SK-N-SH (cell line): ENCODE measurements at regions not wholly inside any gene's neighbourhood (a gene's known extent, or its start where the extent isn't known, plus 50 kb on each side); places are given as distances from the start of the nearest gene placed in this dataset.

Source experiments
- CTCF ChIA-PET: fragments of 300-600, 350-600 bp; formaldehyde crosslinking; extraction: SDS; loops from one replicate; lab custom pipeline; 2021; lab: Yijun Ruan, JAX
- POLR2A ChIA-PET: fragments of 350-600 bp; sonication (Branson Sonifier 250); formaldehyde crosslinking; extraction: SDS; loops from one replicate; lab custom pipeline; 2020; ENCODE audit warnings: antibody characterized with exemption, inconsistent platforms; lab: Yijun Ruan, JAX
- DNase-seq: peaks from one replicate; pipeline ENCODE4 v3.0.0; 2012
- H2AFZ ChIP-seq: fragments of 200-600 bp; sonication (generic); 2 replicates; pipeline ENCODE4 v1.8.1; 2016; ENCODE audit warnings: antibody characterized with exemption, mild to moderate bottlenecking, low read depth
- H3F3A ChIP-seq: fragments of 200-600 bp; sonication (generic); replicated peaks from 2 replicates; pipeline ENCODE3; 2016; ENCODE audit warnings: antibody characterized with exemption, mild to moderate bottlenecking; ENCODE audit not compliant: insufficient read depth
- H3K27ac ChIP-seq, 2 experiments: fragments of 200-500 bp in 1 of 2; fragments of 200-600 bp in 1 of 2; sonication (Bioruptor generic) in 1 of 2; sonication (generic), shearing (Covaris generic) in 1 of 2; 2 replicates each; pipeline versions ENCODE4 v1.5.1 to v1.6.1; 2014 to 2016; ENCODE audit warnings: low read depth in 2 of 2, inconsistent platforms in 1 of 2, low read length in 1 of 2, mild to moderate bottlenecking in 1 of 2, mixed read lengths in 1 of 2
- H3K27me3 ChIP-seq: fragments of 200-600 bp; sonication (generic), shearing (Covaris generic); 2 replicates; pipeline ENCODE4 v1.6.1; 2016; ENCODE audit warnings: mixed run types; ENCODE audit not compliant: insufficient read depth
- H3K36me3 ChIP-seq, 2 experiments: fragments of 200-500 bp in 1 of 2; fragments of 200-600 bp in 1 of 2; sonication (Bioruptor generic) in 1 of 2; sonication (generic) in 1 of 2; replicated peaks in 1 of 2; 2 replicates each; pipeline versions ENCODE3 to v1.5.1; 2014 to 2016; ENCODE audit warnings: low read length in 1 of 2, mild to moderate bottlenecking in 1 of 2; ENCODE audit not compliant: insufficient read depth in 2 of 2, control insufficient read depth in 1 of 2
- H3K4me1 ChIP-seq, 2 experiments: fragments of 200-500 bp in 1 of 2; fragments of 200-600 bp in 1 of 2; sonication (Bioruptor generic) in 1 of 2; sonication (generic), shearing (Covaris generic) in 1 of 2; 2 replicates each; pipeline versions ENCODE4 v1.5.1 to v1.6.1; 2014 to 2016; ENCODE audit warnings: low read depth in 1 of 2, low read length in 1 of 2, mixed run types in 1 of 2; ENCODE audit not compliant: insufficient read depth in 2 of 2, control insufficient read depth in 1 of 2
- H3K4me2 ChIP-seq: fragments of 200-600 bp; sonication (generic), shearing (Covaris generic); 2 replicates; pipeline ENCODE4 v1.6.1; 2017; ENCODE audit warnings: mixed run types
- H3K4me3 ChIP-seq, 2 experiments: fragments of 200-500 bp in 1 of 2; fragments of 200-600 bp in 1 of 2; sonication (Bioruptor generic) in 1 of 2; sonication (generic), shearing (Covaris generic) in 1 of 2; 2 replicates each; pipeline versions ENCODE4 v1.5.1 to v1.8.1; 2014 to 2016; ENCODE audit warnings: low read depth in 2 of 2, inconsistent platforms in 1 of 2, low read length in 1 of 2, mild to moderate bottlenecking in 1 of 2, mixed read lengths in 1 of 2, moderate library complexity in 1 of 2
- H3K79me2 ChIP-seq: fragments of 200-600 bp; sonication (generic); 2 replicates; pipeline ENCODE4 v1.8.1; 2017; ENCODE audit warnings: mild to moderate bottlenecking; ENCODE audit not compliant: insufficient read depth
- H3K9ac ChIP-seq: fragments of 200-600 bp; sonication (generic); 2 replicates; pipeline ENCODE4 v1.6.1; 2017; ENCODE audit warnings: mixed run types
- H3K9me2 ChIP-seq: fragments of 200-600 bp; sonication (generic); 2 replicates; pipeline ENCODE4 v1.6.1; 2017; ENCODE audit warnings: mixed run types
- H3K9me3 ChIP-seq: fragments of 200-600 bp; sonication (generic); 2 replicates; pipeline ENCODE4 v1.6.1; 2017; ENCODE audit warnings: mixed run types, mild to moderate bottlenecking, moderate library complexity
- H4K20me1 ChIP-seq: fragments of 200-600 bp; sonication (generic); 2 replicates; pipeline ENCODE4 v1.6.1; 2017; ENCODE audit warnings: mild to moderate bottlenecking, mixed run types; ENCODE audit not compliant: insufficient read depth
- FOSL2 ChIP-seq: IDR thresholded peaks from 2 replicates; pipeline ENCODE4 v1.4.0; 2012; ENCODE audit warnings: low read depth, mild to moderate bottlenecking, moderate library complexity, borderline replicate concordance
- FOXM1 ChIP-seq: IDR thresholded peaks from 2 replicates; pipeline ENCODE4 v1.4.0; 2012; ENCODE audit warnings: low read depth, mild to moderate bottlenecking
- GABPA ChIP-seq: IDR thresholded peaks from 2 replicates; pipeline ENCODE4 v1.4.0; 2012; ENCODE audit warnings: low read depth, mild to moderate bottlenecking
- MEF2A ChIP-seq: IDR thresholded peaks from 2 replicates; pipeline ENCODE4 v1.4.0; 2012; ENCODE audit warnings: low read depth, borderline replicate concordance
- NRF1 ChIP-seq: IDR thresholded peaks from 2 replicates; pipeline ENCODE4 v1.6.1; 2012; ENCODE audit warnings: low read depth, mild to moderate bottlenecking, low read length
- POLR2AphosphoS5 ChIP-seq: IDR thresholded peaks from 2 replicates; pipeline ENCODE4 v1.6.1; 2012; ENCODE audit warnings: low read depth, low read length
- RAD21 ChIP-seq: IDR thresholded peaks from 2 replicates; pipeline ENCODE4 v1.6.1; 2012; ENCODE audit warnings: mild to moderate bottlenecking, low read length
- RCOR1 ChIP-seq: fragments of 150-350 bp; IDR thresholded peaks from 2 replicates; pipeline ENCODE4 v1.6.1; 2017; ENCODE audit warnings: antibody characterized with exemption, low read length
- RXRA ChIP-seq: IDR thresholded peaks from 2 replicates; pipeline ENCODE4 v1.4.0; 2012; ENCODE audit warnings: low read depth, mild to moderate bottlenecking, borderline replicate concordance
- SMC3 ChIP-seq: IDR thresholded peaks from 2 replicates; pipeline ENCODE4 v1.6.1; 2012; ENCODE audit warnings: low read depth, low read length, improper control_type of control experiment
- TAF1 ChIP-seq: IDR thresholded peaks from 2 replicates; pipeline ENCODE4 v1.6.1; 2012; ENCODE audit warnings: low read depth, mild to moderate bottlenecking, low read length, moderate library complexity, borderline replicate concordance
- TEAD4 ChIP-seq: IDR thresholded peaks from 2 replicates; pipeline ENCODE4 v1.4.0; 2012; ENCODE audit warnings: mild to moderate bottlenecking, borderline replicate concordance; ENCODE audit not compliant: insufficient read depth
- YY1 ChIP-seq: IDR thresholded peaks from 2 replicates; pipeline ENCODE4 v1.4.0; 2012; ENCODE audit warnings: low read depth, mild to moderate bottlenecking
- WGBS: methylation state at CpG from one replicate; pipeline ENCODE4 v1.1.6; 2017; ENCODE audit warnings: low lambda C conversion rate; 5-methylcytosine and 5-hydroxymethylcytosine counted together
- TF ChIP-seq, protein P1 (sequence below): IDR thresholded peaks from 2 replicates; pipeline ENCODE4 v1.4.0; 2012; ENCODE audit warnings: low read depth, borderline replicate concordance
- TF ChIP-seq, protein P2 (sequence below): fragments of 150-350 bp; IDR thresholded peaks from 2 replicates; pipeline ENCODE4 v1.6.1; 2017; ENCODE audit warnings: antibody characterized with exemption, low read length, low read depth, borderline replicate concordance
- TF ChIP-seq, protein P3 (sequence below): IDR thresholded peaks from 2 replicates; pipeline ENCODE4; 2012
- TF ChIP-seq, protein P4 (sequence below): IDR thresholded peaks from 2 replicates; pipeline ENCODE4 v1.4.0; 2012; ENCODE audit warnings: low read depth, borderline replicate concordance

DNA sequence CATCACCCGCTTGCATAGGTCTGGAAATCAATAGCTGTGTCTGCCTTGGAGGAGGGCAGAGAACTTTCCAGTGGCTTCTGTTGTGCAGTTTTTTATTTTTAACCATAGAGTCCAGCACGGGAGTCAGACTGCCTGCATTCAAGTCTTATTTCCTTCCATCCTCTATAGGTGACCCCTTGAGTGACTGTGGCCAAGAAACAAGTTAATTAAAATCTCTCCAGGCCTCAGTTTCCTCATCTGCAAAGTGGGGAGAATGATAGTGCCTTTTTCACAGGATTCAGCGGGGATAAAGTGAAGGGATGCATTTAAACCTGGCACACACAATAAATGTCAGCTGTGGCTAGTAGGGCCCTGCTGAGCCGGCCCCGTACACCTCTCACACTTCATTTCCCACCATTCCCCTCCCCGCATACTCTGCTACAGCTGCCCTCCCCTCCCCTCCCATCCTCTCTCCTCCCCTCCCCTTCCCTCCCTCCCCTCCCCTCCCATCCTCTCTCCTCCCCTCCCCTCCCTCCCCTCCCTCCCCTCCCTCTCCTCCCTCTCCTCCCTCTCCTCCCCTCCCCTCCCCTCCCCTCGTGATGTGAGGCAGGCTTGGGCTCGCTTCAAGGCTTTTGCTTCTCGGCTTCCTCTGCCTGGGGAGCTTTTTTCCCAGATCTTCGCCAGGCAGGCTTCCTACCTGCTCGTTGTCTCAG is 150.5 kb downstream of the TFAP2C start:
- no peaks in the 10 kb centered on the region for H3F3A ChIP-seq
- no peaks in the 10 kb centered on the region for H3K9me2 ChIP-seq
- ChIA-PET CTCF (no interaction called here), POLR2A (no interaction called here)
- H3K4me2 ChIP-seq, result no peak overlapping the region
- no peaks in the 10 kb centered on the region for H3K79me2 ChIP-seq
- no peaks in the 10 kb centered on the region for H3K9me3 ChIP-seq
- WGBS, result 33% methylated on average over 11 of the region's 11 CpGs
- H3K27me3 ChIP-seq, result peaks cover 52% of the 10 kb centered on the region
- no peaks in the 10 kb centered on the region for H3K36me3 ChIP-seq
- H4K20me1 ChIP-seq, result no peaks in the 10 kb centered on the region
- TF ChIP-seq FOXM1 (no peak), TAF1 (no peak), YY1 (no peak), FOSL2 (no peak), RAD21 (no peak), SMC3 (no peak), MEF2A (no peak), POLR2AphosphoS5 (no peak), NRF1 (no peak), RCOR1 (no peak), GABPA (no peak), RXRA (no peak), TEAD4 (no peak)
- TF ChIP-seq, protein P1, sequence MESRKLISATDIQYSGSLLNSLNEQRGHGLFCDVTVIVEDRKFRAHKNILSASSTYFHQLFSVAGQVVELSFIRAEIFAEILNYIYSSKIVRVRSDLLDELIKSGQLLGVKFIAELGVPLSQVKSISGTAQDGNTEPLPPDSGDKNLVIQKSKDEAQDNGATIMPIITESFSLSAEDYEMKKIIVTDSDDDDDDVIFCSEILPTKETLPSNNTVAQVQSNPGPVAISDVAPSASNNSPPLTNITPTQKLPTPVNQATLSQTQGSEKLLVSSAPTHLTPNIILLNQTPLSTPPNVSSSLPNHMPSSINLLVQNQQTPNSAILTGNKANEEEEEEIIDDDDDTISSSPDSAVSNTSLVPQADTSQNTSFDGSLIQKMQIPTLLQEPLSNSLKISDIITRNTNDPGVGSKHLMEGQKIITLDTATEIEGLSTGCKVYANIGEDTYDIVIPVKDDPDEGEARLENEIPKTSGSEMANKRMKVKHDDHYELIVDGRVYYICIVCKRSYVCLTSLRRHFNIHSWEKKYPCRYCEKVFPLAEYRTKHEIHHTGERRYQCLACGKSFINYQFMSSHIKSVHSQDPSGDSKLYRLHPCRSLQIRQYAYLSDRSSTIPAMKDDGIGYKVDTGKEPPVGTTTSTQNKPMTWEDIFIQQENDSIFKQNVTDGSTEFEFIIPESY, result no peak
- TF ChIP-seq, protein P2, sequence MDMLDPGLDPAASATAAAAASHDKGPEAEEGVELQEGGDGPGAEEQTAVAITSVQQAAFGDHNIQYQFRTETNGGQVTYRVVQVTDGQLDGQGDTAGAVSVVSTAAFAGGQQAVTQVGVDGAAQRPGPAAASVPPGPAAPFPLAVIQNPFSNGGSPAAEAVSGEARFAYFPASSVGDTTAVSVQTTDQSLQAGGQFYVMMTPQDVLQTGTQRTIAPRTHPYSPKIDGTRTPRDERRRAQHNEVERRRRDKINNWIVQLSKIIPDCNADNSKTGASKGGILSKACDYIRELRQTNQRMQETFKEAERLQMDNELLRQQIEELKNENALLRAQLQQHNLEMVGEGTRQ, result no peak
- TF ChIP-seq, protein P3, sequence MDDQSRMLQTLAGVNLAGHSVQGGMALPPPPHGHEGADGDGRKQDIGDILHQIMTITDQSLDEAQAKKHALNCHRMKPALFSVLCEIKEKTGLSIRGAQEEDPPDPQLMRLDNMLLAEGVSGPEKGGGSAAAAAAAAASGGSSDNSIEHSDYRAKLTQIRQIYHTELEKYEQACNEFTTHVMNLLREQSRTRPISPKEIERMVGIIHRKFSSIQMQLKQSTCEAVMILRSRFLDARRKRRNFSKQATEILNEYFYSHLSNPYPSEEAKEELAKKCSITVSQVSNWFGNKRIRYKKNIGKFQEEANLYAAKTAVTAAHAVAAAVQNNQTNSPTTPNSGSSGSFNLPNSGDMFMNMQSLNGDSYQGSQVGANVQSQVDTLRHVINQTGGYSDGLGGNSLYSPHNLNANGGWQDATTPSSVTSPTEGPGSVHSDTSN, result no peak
- TF ChIP-seq, protein P4, sequence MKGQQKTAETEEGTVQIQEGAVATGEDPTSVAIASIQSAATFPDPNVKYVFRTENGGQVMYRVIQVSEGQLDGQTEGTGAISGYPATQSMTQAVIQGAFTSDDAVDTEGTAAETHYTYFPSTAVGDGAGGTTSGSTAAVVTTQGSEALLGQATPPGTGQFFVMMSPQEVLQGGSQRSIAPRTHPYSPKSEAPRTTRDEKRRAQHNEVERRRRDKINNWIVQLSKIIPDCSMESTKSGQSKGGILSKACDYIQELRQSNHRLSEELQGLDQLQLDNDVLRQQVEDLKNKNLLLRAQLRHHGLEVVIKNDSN, result no peak
- no peak overlapping the region for H2AFZ ChIP-seq
- H3K9ac ChIP-seq, result no peak overlapping the region
- no peaks in the 10 kb centered on the region for H3K4me1 ChIP-seq
- no peak overlapping the region for H3K27ac ChIP-seq
- no peak overlapping the region for H3K4me3 ChIP-seq
- DNase-seq, result no peak
